SW480 (cell line): ENCODE measurements at regions not wholly inside any gene's neighbourhood (a gene's known extent, or its start where the extent isn't known, plus 50 kb on each side); places are given as distances from the start of the nearest gene placed in this dataset.
"Not testable (repeated sequence)": the region's sequence is repeated elsewhere in the genome, so short reads cannot be mapped to it uniquely, and the experiment has no call there.

Experiments used
- DNase-seq: peaks from one replicate; pipeline ENCODE4 v3.0.0-alpha.2; 2016; ENCODE audit warnings: low spot score

- not testable (repeated sequence) for DNase-seq
These were observed 63.9 kb downstream of the RWDD3 start for GRCh38 chr1:95297906-95298305.

- DNase-seq = no peak
These were observed 67.1 kb downstream of the RWDD3 start for GRCh38 chr1:95301091-95301490.

GRCh38 chr1:95301614-95302013, 67.6 kb downstream of the RWDD3 start:
- DNase-seq = no peak

GRCh38 chr1:95304803-95305202, 70.8 kb downstream of the RWDD3 start:
- peak; percentile 25 for DNase-seq

GRCh38 chr1:95308276-95309030, 74.4 kb downstream of the RWDD3 start:
- no peak for DNase-seq

- DNase-seq = peak; percentile 46
These were observed 75.0 kb downstream of the RWDD3 start for GRCh38 chr1:95309031-95309471.

GRCh38 chr1:95311014-95311413, 77.0 kb downstream of the RWDD3 start:
- no peak for DNase-seq

GRCh38 chr1:95311762-95312161, 77.8 kb downstream of the RWDD3 start:
- no peak for DNase-seq

- no peak for DNase-seq
These were observed 78.2 kb downstream of the RWDD3 start for GRCh38 chr1:95312181-95312580.

- DNase-seq = no peak
These were observed 79.5 kb downstream of the RWDD3 start for GRCh38 chr1:95313527-95313926.

GRCh38 chr1:95321531-95321930, 87.5 kb downstream of the RWDD3 start:
- no peak for DNase-seq

GRCh38 chr1:95323123-95323522, 89.1 kb downstream of the RWDD3 start:
- peak; percentile 22 for DNase-seq

- no peak for DNase-seq
These were observed 91.3 kb downstream of the RWDD3 start for GRCh38 chr1:95325349-95325748.

- no peak for DNase-seq
These were observed 92.0 kb downstream of the RWDD3 start for GRCh38 chr1:95326023-95326422.

- no peak for DNase-seq
These were observed 98.7 kb downstream of the RWDD3 start for GRCh38 chr1:95332754-95333153.

- no peak for DNase-seq
These were observed 105.4 kb downstream of the RWDD3 start for GRCh38 chr1:95339377-95339776.

GRCh38 chr1:95340061-95340460, 106.1 kb downstream of the RWDD3 start:
- DNase-seq = no peak

GRCh38 chr1:95352767-95353166, 118.8 kb downstream of the RWDD3 start:
- DNase-seq = peak; percentile 75

GRCh38 chr1:95353194-95353593, 119.2 kb downstream of the RWDD3 start:
- DNase-seq = no peak

- DNase-seq = no peak
These were observed 130.5 kb downstream of the RWDD3 start for GRCh38 chr1:95364546-95364945.

GRCh38 chr1:95366498-95366897, 132.5 kb downstream of the RWDD3 start:
- no peak for DNase-seq

- DNase-seq = no peak
These were observed 134.2 kb downstream of the RWDD3 start for GRCh38 chr1:95368178-95368577.

GRCh38 chr1:95369985-95370690, 136.1 kb downstream of the RWDD3 start:
- DNase-seq = no peak
